Liver (tissue), 8 donors: ENCODE measurements at regions not wholly inside any gene's neighbourhood (a gene's known extent, or its start where the extent isn't known, plus 50 kb on each side); places are given as distances from the start of the nearest gene placed in this dataset.

Experiments
- DNase-seq: peaks from one replicate; pipeline ENCODE4 v3.0.0-alpha.2; 2017; ENCODE audit warnings: low spot score
- H3K27ac ChIP-seq, 2 donors: one replicate each; pipeline ENCODE4 v1.7.0; 2013; ENCODE audit warnings: inconsistent platforms in 2 of 2, low read length in 2 of 2, control low read depth in 1 of 2, low read depth in 1 of 2, mild to moderate bottlenecking in 1 of 2
- H3K27me3 ChIP-seq, 4 donors: one replicate each; pipeline versions ENCODE4 v1.6.1 to v1.7.0; 2013; ENCODE audit warnings: low read length in 3 of 4, inconsistent platforms in 1 of 4, mild to moderate bottlenecking in 1 of 4, moderate library complexity in 1 of 4; ENCODE audit not compliant: control insufficient read depth in 4 of 4, insufficient read depth in 4 of 4
- H3K36me3 ChIP-seq, 4 donors: one replicate each; pipeline versions ENCODE4 v1.6.1 to v1.7.0; 2013; ENCODE audit warnings: low read length in 3 of 4, mild to moderate bottlenecking in 3 of 4, low read depth in 1 of 4, moderate library complexity in 1 of 4; ENCODE audit not compliant: control insufficient read depth in 4 of 4, insufficient read depth in 3 of 4
- H3K4me1 ChIP-seq, 4 donors: one replicate each; pipeline versions ENCODE4 v1.6.1 to v1.7.0; 2013; ENCODE audit warnings: low read length in 3 of 4, mild to moderate bottlenecking in 3 of 4, moderate library complexity in 1 of 4; ENCODE audit not compliant: control insufficient read depth in 4 of 4, insufficient read depth in 4 of 4
- H3K4me3 ChIP-seq, 3 donors: one replicate each; pipeline versions ENCODE4 v1.6.1 to v1.7.0; 2013; ENCODE audit warnings: low read length in 3 of 3, control low read depth in 1 of 3, low read depth in 1 of 3, mild to moderate bottlenecking in 1 of 3
- H3K9ac ChIP-seq, 2 donors: one replicate each; pipeline ENCODE4 v1.7.0; 2013; ENCODE audit warnings: low read length in 2 of 2, mild to moderate bottlenecking in 2 of 2, moderate library complexity in 2 of 2, control low read depth in 1 of 2, low read depth in 1 of 2
- H3K9me3 ChIP-seq, 4 donors: one replicate each; pipeline versions ENCODE4 v1.6.1 to v1.7.0; 2013; ENCODE audit warnings: low read length in 3 of 4; ENCODE audit not compliant: control insufficient read depth in 4 of 4
- ATF3 ChIP-seq: IDR thresholded peaks from 2 replicates; pipeline ENCODE4 v1.6.1; 2016; ENCODE audit warnings: antibody characterized with exemption
- EGR1 ChIP-seq, 2 donors: IDR thresholded peaks; 2 replicates each; pipeline ENCODE4 v1.6.1; 2016 to 2018; ENCODE audit warnings: antibody characterized with exemption in 2 of 2, low read depth in 2 of 2
- FOXA1 ChIP-seq: IDR thresholded peaks from 2 replicates; pipeline ENCODE4 v1.6.1; 2016; ENCODE audit warnings: antibody characterized with exemption
- FOXA2 ChIP-seq: IDR thresholded peaks from 2 replicates; pipeline ENCODE4 v1.6.1; 2016; ENCODE audit warnings: antibody characterized with exemption
- HNF4A ChIP-seq, 2 donors: conservative IDR thresholded peaks; 2 replicates each; pipeline ENCODE4 v1.6.1; 2016; ENCODE audit warnings: antibody characterized with exemption in 2 of 2, mild to moderate bottlenecking in 2 of 2
- HNF4G ChIP-seq: IDR thresholded peaks from 2 replicates; pipeline ENCODE4 v1.6.1; 2016; ENCODE audit warnings: antibody characterized with exemption
- JUND ChIP-seq, 2 donors: IDR thresholded peaks; 2 replicates each; pipeline ENCODE4 v1.6.1; 2016; ENCODE audit warnings: antibody characterized with exemption in 2 of 2
- MAX ChIP-seq: IDR thresholded peaks from 2 replicates; pipeline ENCODE4 v1.6.1; 2016; ENCODE audit warnings: antibody characterized with exemption
- NR2F2 ChIP-seq: IDR thresholded peaks from 2 replicates; pipeline ENCODE4 v1.6.1; 2016; ENCODE audit warnings: antibody characterized with exemption
- RAD21 ChIP-seq, 2 donors: IDR thresholded peaks; 2 replicates each; pipeline ENCODE4 v1.6.1; 2016; ENCODE audit warnings: antibody characterized with exemption in 2 of 2, mild to moderate bottlenecking in 2 of 2
- REST ChIP-seq: IDR thresholded peaks from 2 replicates; pipeline ENCODE4 v1.6.1; 2016; ENCODE audit warnings: antibody characterized with exemption, mild to moderate bottlenecking
- SP1 ChIP-seq: IDR thresholded peaks from 2 replicates; pipeline ENCODE4 v1.6.1; 2018; ENCODE audit warnings: antibody characterized with exemption, mild to moderate bottlenecking
- TAF1 ChIP-seq: conservative IDR thresholded peaks from 2 replicates; pipeline ENCODE4 v1.6.1; 2016; ENCODE audit warnings: antibody characterized with exemption, mild to moderate bottlenecking
- YY1 ChIP-seq: IDR thresholded peaks from 2 replicates; pipeline ENCODE4 v1.6.1; 2016; ENCODE audit warnings: antibody characterized with exemption, mild to moderate bottlenecking
- ZBTB33 ChIP-seq: IDR thresholded peaks from 2 replicates; pipeline ENCODE4 v1.6.1; 2016; ENCODE audit warnings: antibody characterized with exemption
- WGBS: extraction: QIAGEN DNeasy Blood & Tissue Kit; methylation state at CpG from one replicate; pipeline ENCODE4 v1.1.7; 2013; 5-methylcytosine and 5-hydroxymethylcytosine counted together
- TF ChIP-seq, protein P1 (sequence below): fragments of 150-350 bp; IDR thresholded peaks from 2 replicates; pipeline ENCODE4 v1.5.1; 2017; ENCODE audit warnings: improper control_type of control experiment, low read depth, low read length; ENCODE audit not compliant: missing input control
- donor health status: healthy.
- donor health status: healthy.
- donor health status: healthy.
- donor health status: healthy.
- donor health status: healthy.

GRCh38 chr9:103407260-103407659 is 412.1 kb downstream of the CYLC2 start:
- DNase-seq = no peak
- no peaks in the 10 kb centered on the region for H3K27me3 ChIP-seq
- TF ChIP-seq YY1 (no peak), MAX (no peak), ATF3 (no peak), FOXA1 (no peak), REST (no peak), HNF4G (no peak), SP1 (no peak), TAF1 (no peak), ZBTB33 (no peak), JUND (IDR thresholded peaks at IDR 0.05) (no peak), EGR1 (IDR thresholded peaks at IDR 0.05; ENCODE audit: low read depth in 2 of 2) (no peak), RAD21 (IDR thresholded peaks at IDR 0.05) (no peak), NR2F2 (no peak), HNF4A (conservative IDR thresholded peaks at IDR 0.05) (no peak), FOXA2 (no peak)
- TF ChIP-seq, protein P1, sequence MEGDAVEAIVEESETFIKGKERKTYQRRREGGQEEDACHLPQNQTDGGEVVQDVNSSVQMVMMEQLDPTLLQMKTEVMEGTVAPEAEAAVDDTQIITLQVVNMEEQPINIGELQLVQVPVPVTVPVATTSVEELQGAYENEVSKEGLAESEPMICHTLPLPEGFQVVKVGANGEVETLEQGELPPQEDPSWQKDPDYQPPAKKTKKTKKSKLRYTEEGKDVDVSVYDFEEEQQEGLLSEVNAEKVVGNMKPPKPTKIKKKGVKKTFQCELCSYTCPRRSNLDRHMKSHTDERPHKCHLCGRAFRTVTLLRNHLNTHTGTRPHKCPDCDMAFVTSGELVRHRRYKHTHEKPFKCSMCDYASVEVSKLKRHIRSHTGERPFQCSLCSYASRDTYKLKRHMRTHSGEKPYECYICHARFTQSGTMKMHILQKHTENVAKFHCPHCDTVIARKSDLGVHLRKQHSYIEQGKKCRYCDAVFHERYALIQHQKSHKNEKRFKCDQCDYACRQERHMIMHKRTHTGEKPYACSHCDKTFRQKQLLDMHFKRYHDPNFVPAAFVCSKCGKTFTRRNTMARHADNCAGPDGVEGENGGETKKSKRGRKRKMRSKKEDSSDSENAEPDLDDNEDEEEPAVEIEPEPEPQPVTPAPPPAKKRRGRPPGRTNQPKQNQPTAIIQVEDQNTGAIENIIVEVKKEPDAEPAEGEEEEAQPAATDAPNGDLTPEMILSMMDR = no peak
- no peak overlapping the region for H3K9ac ChIP-seq
- no peaks in the 10 kb centered on the region for H3K9me3 ChIP-seq
- no peaks in the 10 kb centered on the region for H3K4me1 ChIP-seq
- no peaks in the 10 kb centered on the region for H3K36me3 ChIP-seq
- WGBS = 96% methylated on average over 1 of the region's 1 CpG
- no peak overlapping the region for H3K27ac ChIP-seq
- no peak overlapping the region for H3K4me3 ChIP-seq

GRCh38 chr9:103410059-103410458 is 414.9 kb downstream of the CYLC2 start:
- H3K9me3 ChIP-seq = no peaks in the 10 kb centered on the region
- no peak overlapping the region for H3K9ac ChIP-seq
- no peak for DNase-seq
- TF ChIP-seq JUND (IDR thresholded peaks at IDR 0.05) (no peak), HNF4A (conservative IDR thresholded peaks at IDR 0.05) (no peak), HNF4G (no peak), NR2F2 (no peak), MAX (no peak), EGR1 (IDR thresholded peaks at IDR 0.05; ENCODE audit: low read depth in 2 of 2) (no peak), REST (no peak), RAD21 (IDR thresholded peaks at IDR 0.05) (no peak), FOXA1 (no peak), TAF1 (no peak)
- TF ChIP-seq, protein P1 = no peak
- 78% methylated on average over 4 of the region's 4 CpGs for WGBS
- H3K4me3 ChIP-seq = no peak overlapping the region
- no peaks in the 10 kb centered on the region for H3K27me3 ChIP-seq
- no peaks in the 10 kb centered on the region for H3K36me3 ChIP-seq
- no peak overlapping the region for H3K27ac ChIP-seq
- no peaks in the 10 kb centered on the region for H3K4me1 ChIP-seq
